OCI-LY1 (cell line): ENCODE measurements at regions not wholly inside any gene's neighbourhood (a gene's known extent, or its start where the extent isn't known, plus 50 kb on each side); places are given as distances from the start of the nearest gene placed in this dataset.

Experiments
- CTCF ChIP-seq: fragments of 200-600 bp; sonication (generic), shearing (Covaris generic); IDR thresholded peaks from 2 replicates; pipeline ENCODE4 v1.5.1; 2017; ENCODE audit warnings: mild to moderate bottlenecking, antibody characterized with exemption, low read length, moderate library complexity, mixed read lengths
- EZH2 ChIP-seq: fragments of 200-600 bp; sonication (generic), shearing (Covaris generic); IDR thresholded peaks from 2 replicates; pipeline ENCODE4 v1.8.0; 2017; ENCODE audit warnings: borderline replicate concordance, mixed run types, mild to moderate bottlenecking, antibody characterized with exemption, low read length, moderate library complexity, mixed read lengths

DNA sequence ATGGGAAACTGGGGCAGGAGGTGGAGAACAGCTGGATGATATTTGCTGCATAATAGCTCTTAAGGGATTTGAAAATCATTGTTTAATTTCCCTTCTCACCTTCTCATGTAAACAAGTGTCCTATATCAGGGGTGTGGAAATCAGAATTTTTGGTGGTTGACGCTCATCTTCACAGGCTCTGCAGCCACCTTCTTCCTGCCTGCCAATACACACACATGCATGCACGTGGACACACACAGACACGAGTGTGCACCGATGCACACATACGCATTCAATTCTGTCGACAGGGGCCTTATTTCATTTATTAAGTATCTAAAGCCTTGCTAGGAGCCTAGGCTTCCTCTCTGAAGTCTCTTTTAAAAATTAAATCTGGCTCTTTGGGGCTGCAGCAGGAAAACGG is 349.4 kb upstream of the NCAM1 start:
- TF ChIP-seq CTCF = no peak
- no peak for TF ChIP-seq EZH2
